ENCODE measurements at regions not wholly inside any gene's neighbourhood (a gene's known extent, or its start where the extent isn't known, plus 50 kb on each side); places are given as distances from the start of the nearest gene placed in this dataset.
"Not testable (repeated sequence)": the region's sequence is repeated elsewhere in the genome, so short reads cannot be mapped to it uniquely, and the experiment has no call there.

DNA sequence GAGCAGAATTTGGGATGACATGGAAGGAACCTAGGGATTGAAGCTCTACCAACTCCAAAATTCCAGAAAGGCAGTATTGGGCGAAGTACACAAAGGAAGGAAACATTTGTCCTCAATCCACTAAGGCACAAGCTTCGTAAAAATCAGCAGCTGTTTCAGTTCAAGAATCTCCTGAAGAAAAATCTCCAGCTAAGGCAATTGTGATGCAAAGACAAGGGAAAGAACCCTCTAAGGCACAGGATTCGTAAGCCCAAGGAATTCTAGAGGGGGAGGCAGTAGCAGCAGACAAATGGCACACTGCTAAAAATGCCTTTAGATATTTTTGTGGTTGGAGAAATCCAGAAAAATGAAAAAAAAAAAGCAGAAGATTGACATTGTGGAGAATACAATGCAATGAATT is 64.5 kb upstream of the PLPPR5 start:
- TF ChIP-seq, protein P1, sequence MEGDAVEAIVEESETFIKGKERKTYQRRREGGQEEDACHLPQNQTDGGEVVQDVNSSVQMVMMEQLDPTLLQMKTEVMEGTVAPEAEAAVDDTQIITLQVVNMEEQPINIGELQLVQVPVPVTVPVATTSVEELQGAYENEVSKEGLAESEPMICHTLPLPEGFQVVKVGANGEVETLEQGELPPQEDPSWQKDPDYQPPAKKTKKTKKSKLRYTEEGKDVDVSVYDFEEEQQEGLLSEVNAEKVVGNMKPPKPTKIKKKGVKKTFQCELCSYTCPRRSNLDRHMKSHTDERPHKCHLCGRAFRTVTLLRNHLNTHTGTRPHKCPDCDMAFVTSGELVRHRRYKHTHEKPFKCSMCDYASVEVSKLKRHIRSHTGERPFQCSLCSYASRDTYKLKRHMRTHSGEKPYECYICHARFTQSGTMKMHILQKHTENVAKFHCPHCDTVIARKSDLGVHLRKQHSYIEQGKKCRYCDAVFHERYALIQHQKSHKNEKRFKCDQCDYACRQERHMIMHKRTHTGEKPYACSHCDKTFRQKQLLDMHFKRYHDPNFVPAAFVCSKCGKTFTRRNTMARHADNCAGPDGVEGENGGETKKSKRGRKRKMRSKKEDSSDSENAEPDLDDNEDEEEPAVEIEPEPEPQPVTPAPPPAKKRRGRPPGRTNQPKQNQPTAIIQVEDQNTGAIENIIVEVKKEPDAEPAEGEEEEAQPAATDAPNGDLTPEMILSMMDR (conservative IDR thresholded peaks at IDR 0.05), result no peak
- Histone ChIP-seq H4K8ac (replicated peaks; ENCODE audit: insufficient read length, low read depth, low read length) (no peak overlapping the region), H3K79me2 (ENCODE audit: insufficient read depth, low read length) (no peaks in the 10 kb centered on the region), H3K23ac (ENCODE audit: insufficient read length, low read depth, low read length) (no peak overlapping the region), H3K27me3 (ENCODE audit: insufficient read depth, low read length) (no peaks in the 10 kb centered on the region), H3K4ac (ENCODE audit: low read depth, low read length) (no peak overlapping the region), H3K4me1 (ENCODE audit: insufficient read depth, low read length) (peaks cover 4% of the 10 kb centered on the region; the same call in 1 of the 2 replicates), H3K14ac (ENCODE audit: insufficient read depth, low read length) (no peak overlapping the region), H3K79me1 (ENCODE audit: insufficient read depth, low read depth, low read length, poor library complexity, severe bottlenecking) (no peaks in the 10 kb centered on the region), H3K4me2 (ENCODE audit: insufficient read depth, insufficient read length, low read length) (peak overlapping the region; percentile 24), H2AK5ac (ENCODE audit: insufficient read length, low read length) (no peak overlapping the region), H4K20me1 (ENCODE audit: control insufficient read depth, insufficient read depth, insufficient read length) (no peaks in the 10 kb centered on the region), H3K23me2 (ENCODE audit: insufficient read length, low read depth, low read length, poor library complexity, severe bottlenecking) (no peaks in the 10 kb centered on the region), H3K18ac (ENCODE audit: insufficient read length, low read depth, low read length) (no peak overlapping the region), H2BK15ac (ENCODE audit: low read depth, low read length) (no peak overlapping the region), H2BK20ac (ENCODE audit: low read depth, low read length, poor library complexity, severe bottlenecking) (no peak overlapping the region), H2BK12ac (ENCODE audit: insufficient read length, low read depth, low read length) (no peak overlapping the region), H4K91ac (ENCODE audit: insufficient read length, low read depth, low read length) (no peak overlapping the region), H3K56ac (ENCODE audit: insufficient read length, low read depth, low read length) (no peak overlapping the region), H3K27ac (ENCODE audit: insufficient read length, low read depth, low read length) (no peak overlapping the region), H2AFZ (ENCODE audit: low read length) (peak overlapping the region; percentile 92), H2BK120ac (ENCODE audit: low read depth, low read length, poor library complexity, severe bottlenecking) (no peak overlapping the region), H3K9me3 (ENCODE audit: control insufficient read depth, low read depth, low read length) (no peaks in the 10 kb centered on the region), H3K9ac (ENCODE audit: extremely low read depth, insufficient read length, low read length) (no peak overlapping the region), H3T11ph (ENCODE audit: low read length) (no peak overlapping the region), H4K5ac (ENCODE audit: insufficient read length, low read depth, low read length) (no peak overlapping the region), H2BK5ac (ENCODE audit: insufficient read length, low read length) (no peak overlapping the region)
- no peaks in the 10 kb centered on the region for H3K27me3 Mint-ChIP-seq (ENCODE audit: low read depth)
- peaks cover 28 to 35% of the 10 kb centered on the region in 2 experiments for H3K4me1 Mint-ChIP-seq
- no peak for DNase-seq
- H3K9me3 Mint-ChIP-seq, result no peaks in the 10 kb centered on the region
- H3K27ac Mint-ChIP-seq, result peak overlapping the region; percentile 94 to 96 (median 94)
- H3K4me3 Mint-ChIP-seq, result peak overlapping the region; percentile 26 to 54; a peak in 3 of 5 replicates
- no CpG with 5 or more reads among the region's 3 CpGs for WGBS (ENCODE audit: extremely low coverage, insufficient read length, low lambda C conversion rate)
- H3K36me3 Mint-ChIP-seq (ENCODE audit: insufficient read depth in 1 of 3, low read depth in 3 of 3), result no peaks in the 10 kb centered on the region

DNA sequence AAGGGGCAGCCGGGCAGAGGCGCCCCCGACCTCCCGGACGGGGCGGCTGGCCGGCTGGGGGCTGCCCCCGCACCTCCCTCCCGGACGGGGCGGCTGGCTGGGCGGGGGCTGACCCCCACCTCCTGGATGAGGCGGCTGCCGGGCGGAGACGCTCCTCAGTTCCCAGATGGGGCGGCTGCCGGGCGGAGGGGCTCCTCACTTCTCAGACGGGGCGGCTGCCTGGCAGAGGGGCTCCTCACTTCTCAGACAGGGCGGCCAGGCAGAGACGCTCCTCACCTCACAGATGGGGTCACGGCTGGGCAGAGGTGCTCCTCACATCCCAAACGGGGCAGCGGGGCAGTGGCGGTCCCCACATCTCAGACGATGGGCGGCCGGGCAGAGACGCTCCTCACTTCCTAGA is 73.9 kb upstream of the PLPPR5 start:
- not testable (repeated sequence) for H4K20me1 ChIP-seq (ENCODE audit: control insufficient read depth, insufficient read depth, insufficient read length); H3K4me3 Mint-ChIP-seq; H3K27me3 ChIP-seq (ENCODE audit: insufficient read depth, low read length)

More for the DNA sequence above, 73.9 kb upstream of the PLPPR5 start:
- not testable (repeated sequence) for H3K27me3 Mint-ChIP-seq (ENCODE audit: low read depth); H3K9ac ChIP-seq (ENCODE audit: extremely low read depth, insufficient read length, low read length); H3K14ac ChIP-seq (ENCODE audit: insufficient read depth, low read length); H3K4me2 ChIP-seq (ENCODE audit: insufficient read depth, insufficient read length, low read length); H3K9me3 ChIP-seq (ENCODE audit: control insufficient read depth, low read depth, low read length); H3K9me3 Mint-ChIP-seq; H3K79me1 ChIP-seq (ENCODE audit: insufficient read depth, low read depth, low read length, poor library complexity, severe bottlenecking); H3T11ph ChIP-seq (ENCODE audit: low read length); H3K27ac ChIP-seq (ENCODE audit: insufficient read length, low read depth, low read length); DNase-seq; H4K91ac ChIP-seq (ENCODE audit: insufficient read length, low read depth, low read length); H2AK5ac ChIP-seq (ENCODE audit: insufficient read length, low read length); H3K4ac ChIP-seq (ENCODE audit: low read depth, low read length); H3K23ac ChIP-seq (ENCODE audit: insufficient read length, low read depth, low read length); H2BK20ac ChIP-seq (ENCODE audit: low read depth, low read length, poor library complexity, severe bottlenecking); H3K4me1 Mint-ChIP-seq; H3K18ac ChIP-seq (ENCODE audit: insufficient read length, low read depth, low read length); H3K56ac ChIP-seq (ENCODE audit: insufficient read length, low read depth, low read length); H3K4me1 ChIP-seq (ENCODE audit: insufficient read depth, low read length); H4K5ac ChIP-seq (ENCODE audit: insufficient read length, low read depth, low read length); H3K79me2 ChIP-seq (ENCODE audit: insufficient read depth, low read length); H3K27ac Mint-ChIP-seq; H2BK120ac ChIP-seq (ENCODE audit: low read depth, low read length, poor library complexity, severe bottlenecking); H2BK12ac ChIP-seq (ENCODE audit: insufficient read length, low read depth, low read length); H2BK5ac ChIP-seq (ENCODE audit: insufficient read length, low read length); H2AFZ ChIP-seq (ENCODE audit: low read length); H3K23me2 ChIP-seq (ENCODE audit: insufficient read length, low read depth, low read length, poor library complexity, severe bottlenecking); H2BK15ac ChIP-seq (ENCODE audit: low read depth, low read length); H4K8ac ChIP-seq (replicated peaks; ENCODE audit: insufficient read length, low read depth, low read length); H3K36me3 Mint-ChIP-seq (ENCODE audit: insufficient read depth in 1 of 3, low read depth in 3 of 3)
- no CpG with 5 or more reads among the region's 31 CpGs for WGBS (ENCODE audit: extremely low coverage, insufficient read length, low lambda C conversion rate)

Data from H9 (cell line).